Mammary epithelial cell (primary cell): ENCODE measurements at regions not wholly inside any gene's neighbourhood (a gene's known extent, or its start where the extent isn't known, plus 50 kb on each side); places are given as distances from the start of the nearest gene placed in this dataset.

Experiments used
- CTCF ChIP-seq, 2 donors: IDR thresholded peaks in 1 of 2; conservative IDR thresholded peaks in 1 of 2; 2 replicates each; pipeline ENCODE4 v1.5.1; 2011 to 2012; ENCODE audit warnings: inconsistent platforms in 2 of 2, low read length in 2 of 2, mild to moderate bottlenecking in 2 of 2, control low read depth in 1 of 2, low read depth in 1 of 2; ENCODE audit not compliant: insufficient read depth in 1 of 2; ENCODE audit errors: extremely low read depth in 1 of 2
- EZH2 ChIP-seq: IDR thresholded peaks from 2 replicates; pipeline ENCODE4 v1.6.1; 2012; ENCODE audit warnings: low read length, inconsistent platforms, borderline replicate concordance

- TF ChIP-seq EZH2 = no peak
- no peak for TF ChIP-seq CTCF (conservative IDR thresholded peaks at IDR 0.05 in 1 of 2, IDR thresholded peaks at IDR 0.05 in 1 of 2; ENCODE audit: extremely low read depth in 1 of 2, insufficient read depth in 1 of 2, low read depth in 1 of 2, low read length in 2 of 2)
Observed at GRCh38 chr7:136502162-136502561, 366.3 kb upstream of the CHRM2 start.
